Upper lobe of right lung (tissue), 1 donor: ENCODE measurements at regions not wholly inside any gene's neighbourhood (a gene's known extent, or its start where the extent isn't known, plus 50 kb on each side); places are given as distances from the start of the nearest gene placed in this dataset.

Experiments used
- ATAC-seq: fragments of 200-7000 bp; cut with Tn5 transposase; one replicate; pipeline ENCODE4 v1.9.1; 2020; ENCODE audit warnings: mild to moderate bottlenecking, moderate library complexity
- DNase-seq: peaks from one replicate; pipeline ENCODE4 v3.0.0-alpha.2; 2020
- H3K27ac ChIP-seq: fragments of 200-600 bp; one replicate; pipeline ENCODE4 v1.8.0; 2022
- H3K27me3 ChIP-seq: fragments of 200-600 bp; one replicate; pipeline ENCODE4 v1.8.0; 2022; ENCODE audit warnings: mild to moderate bottlenecking
- H3K36me3 ChIP-seq: fragments of 200-600 bp; one replicate; pipeline ENCODE4 v1.8.0; 2022
- H3K4me1 ChIP-seq: fragments of 200-600 bp; one replicate; pipeline ENCODE4 v1.8.0; 2022
- H3K4me3 ChIP-seq: fragments of 200-600 bp; one replicate; pipeline ENCODE4 v1.8.0; 2022; ENCODE audit warnings: mild to moderate bottlenecking
- H3K9me3 ChIP-seq: fragments of 200-600 bp; one replicate; pipeline ENCODE4 v1.8.0; 2022
- intact Hi-C: fragments of 100-400 bp; cut with DNase I; formaldehyde crosslinking; loops from one replicate; pipeline ENCODE4 v1.11.0; 2022
- TF ChIP-seq, protein P1 (sequence below): fragments of 200-600 bp; IDR thresholded peaks from one replicate; pipeline ENCODE4 v1.8.0; 2022; ENCODE audit warnings: antibody characterized with exemption
- donor health status: DM: no; HTN: yes; CAD: no; lungs with severe emphysema.

DNA sequence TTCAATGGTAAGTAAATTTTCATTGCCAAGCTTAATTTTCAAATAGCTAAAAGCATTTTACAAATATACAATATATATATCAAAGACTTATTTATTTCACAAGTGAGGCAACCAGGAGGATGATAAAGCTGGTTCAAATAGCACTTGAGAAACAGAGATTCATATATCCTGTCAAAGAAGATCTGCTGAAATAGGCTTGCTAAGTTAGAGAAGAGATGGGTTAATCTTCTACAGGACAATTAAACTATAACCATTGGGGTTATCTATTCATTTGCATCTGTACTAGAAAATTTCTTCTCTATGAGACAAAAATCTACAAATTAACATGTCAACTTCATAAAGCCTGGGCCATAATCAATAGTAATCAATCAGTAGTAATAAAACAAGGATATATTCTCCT is 637.7 kb upstream of the UBE2E2 start:
- intact Hi-C loops: no loop called here
- Histone ChIP-seq H3K36me3 (no peaks in the 10 kb centered on the region), H3K27ac (no peak overlapping the region), H3K27me3 (no peaks in the 10 kb centered on the region), H3K9me3 (no peaks in the 10 kb centered on the region), H3K4me1 (no peaks in the 10 kb centered on the region), H3K4me3 (no peak overlapping the region)
- TF ChIP-seq, protein P1, sequence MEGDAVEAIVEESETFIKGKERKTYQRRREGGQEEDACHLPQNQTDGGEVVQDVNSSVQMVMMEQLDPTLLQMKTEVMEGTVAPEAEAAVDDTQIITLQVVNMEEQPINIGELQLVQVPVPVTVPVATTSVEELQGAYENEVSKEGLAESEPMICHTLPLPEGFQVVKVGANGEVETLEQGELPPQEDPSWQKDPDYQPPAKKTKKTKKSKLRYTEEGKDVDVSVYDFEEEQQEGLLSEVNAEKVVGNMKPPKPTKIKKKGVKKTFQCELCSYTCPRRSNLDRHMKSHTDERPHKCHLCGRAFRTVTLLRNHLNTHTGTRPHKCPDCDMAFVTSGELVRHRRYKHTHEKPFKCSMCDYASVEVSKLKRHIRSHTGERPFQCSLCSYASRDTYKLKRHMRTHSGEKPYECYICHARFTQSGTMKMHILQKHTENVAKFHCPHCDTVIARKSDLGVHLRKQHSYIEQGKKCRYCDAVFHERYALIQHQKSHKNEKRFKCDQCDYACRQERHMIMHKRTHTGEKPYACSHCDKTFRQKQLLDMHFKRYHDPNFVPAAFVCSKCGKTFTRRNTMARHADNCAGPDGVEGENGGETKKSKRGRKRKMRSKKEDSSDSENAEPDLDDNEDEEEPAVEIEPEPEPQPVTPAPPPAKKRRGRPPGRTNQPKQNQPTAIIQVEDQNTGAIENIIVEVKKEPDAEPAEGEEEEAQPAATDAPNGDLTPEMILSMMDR: no peak
- DNase-seq (no peak), ATAC-seq (no peak)

DNA sequence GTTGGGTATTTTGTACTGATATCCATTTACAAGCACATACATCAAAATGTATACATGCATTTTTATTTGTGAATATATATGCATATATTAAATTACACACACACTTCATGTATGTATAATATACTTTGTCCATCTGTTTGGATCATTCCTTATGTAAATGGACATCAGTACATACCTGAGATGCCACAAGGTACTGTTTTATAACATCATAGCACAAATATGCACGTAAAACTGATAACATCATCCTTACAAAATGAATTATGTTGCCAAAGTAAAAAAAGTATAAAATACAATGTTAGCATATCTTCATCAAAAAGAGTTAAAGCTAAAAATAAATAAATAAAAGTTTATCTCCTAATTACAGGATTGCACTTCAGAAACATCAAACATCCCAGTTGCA is 634.8 kb upstream of the UBE2E2 start:
- Histone ChIP-seq H3K36me3 (no peaks in the 10 kb centered on the region), H3K9me3 (no peaks in the 10 kb centered on the region), H3K4me1 (no peaks in the 10 kb centered on the region), H3K27ac (no peak overlapping the region), H3K4me3 (no peak overlapping the region), H3K27me3 (no peaks in the 10 kb centered on the region)
- TF ChIP-seq, protein P1: no peak
- DNase-seq (no peak), ATAC-seq (no peak)
- intact Hi-C loops: no loop called here

DNA sequence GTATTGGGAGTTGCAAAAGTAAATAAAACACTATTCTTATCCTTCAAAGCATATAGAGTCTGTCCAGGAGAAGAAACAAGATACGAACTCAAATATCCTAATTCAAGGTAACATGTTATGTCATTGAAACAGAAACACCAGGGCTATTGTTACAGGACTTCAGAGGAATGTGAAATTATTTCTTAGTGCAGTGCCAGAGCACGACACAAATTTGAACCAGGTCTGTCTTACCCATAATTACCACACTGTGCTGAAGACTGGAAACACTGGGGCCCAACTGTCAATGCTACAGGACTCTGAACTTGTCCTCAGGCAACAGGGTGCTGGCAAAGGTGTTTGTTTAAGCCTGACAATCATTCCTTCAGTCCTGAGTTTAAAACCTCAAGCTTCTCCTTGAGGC is 633.6 kb upstream of the UBE2E2 start:
- H3K27me3 ChIP-seq: no peaks in the 10 kb centered on the region
- H3K36me3 ChIP-seq: no peaks in the 10 kb centered on the region
- no peak overlapping the region for H3K27ac ChIP-seq
- H3K4me1 ChIP-seq: no peaks in the 10 kb centered on the region
- no peaks in the 10 kb centered on the region for H3K9me3 ChIP-seq
- H3K4me3 ChIP-seq: no peak overlapping the region
- DNase-seq: no peak
- TF ChIP-seq, protein P1: no peak
- ATAC-seq: no peak
- intact Hi-C loops: no loop called here

DNA sequence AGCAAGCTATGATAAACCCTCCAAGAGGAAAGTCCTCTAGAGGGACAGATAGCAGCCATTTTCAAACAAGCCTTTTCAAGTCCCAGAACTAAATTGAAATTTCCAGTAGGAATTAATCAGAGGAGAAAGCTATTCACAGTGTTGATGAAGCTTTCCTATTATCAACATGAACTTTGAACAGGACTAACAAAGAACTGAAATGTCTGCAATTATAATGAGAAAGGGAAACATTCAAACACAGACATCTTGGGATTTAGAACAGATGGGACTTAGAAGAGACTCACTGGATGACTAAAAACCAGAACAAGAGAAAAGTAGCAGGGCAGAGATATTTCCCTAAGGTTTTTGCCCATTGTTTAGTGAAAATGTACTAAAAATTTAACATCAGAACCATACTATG is 622.1 kb upstream of the UBE2E2 start:
- intact Hi-C loops: no loop called here
- ATAC-seq: no peak
- TF ChIP-seq, protein P1: no peak

DNA sequence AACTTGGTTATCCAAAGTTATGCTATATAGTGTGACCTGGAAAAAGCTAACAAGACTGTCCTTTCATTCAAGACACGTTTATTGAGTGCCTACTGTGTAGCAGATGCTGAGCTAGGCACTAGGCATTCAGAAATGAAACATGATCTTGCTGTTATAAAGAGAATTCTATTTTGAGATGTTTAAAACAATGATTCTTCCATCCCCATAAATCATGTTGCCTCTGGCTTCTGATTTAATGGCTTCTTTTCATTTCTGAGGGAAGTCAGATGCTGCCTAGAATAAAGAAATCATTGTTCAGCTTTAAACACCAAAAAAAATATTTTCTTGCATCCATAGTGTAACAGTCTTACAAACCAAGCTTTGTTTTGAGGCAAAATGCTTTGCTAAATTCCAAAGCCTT is 620.9 kb upstream of the UBE2E2 start:
- no peak overlapping the region for H3K4me3 ChIP-seq
- no peaks in the 10 kb centered on the region for H3K4me1 ChIP-seq
- TF ChIP-seq, protein P1: no peak
- no peaks in the 10 kb centered on the region for H3K27me3 ChIP-seq
- ATAC-seq: no peak
- H3K36me3 ChIP-seq: no peaks in the 10 kb centered on the region
- intact Hi-C loops: no loop called here
- H3K9me3 ChIP-seq: no peaks in the 10 kb centered on the region
- no peak for DNase-seq
- H3K27ac ChIP-seq: no peak overlapping the region

More for the DNA sequence above, 622.1 kb upstream of the UBE2E2 start:
- Histone ChIP-seq H3K27ac (no peak overlapping the region), H3K9me3 (no peaks in the 10 kb centered on the region), H3K36me3 (no peaks in the 10 kb centered on the region), H3K4me1 (no peaks in the 10 kb centered on the region), H3K27me3 (no peaks in the 10 kb centered on the region), H3K4me3 (no peak overlapping the region)
- DNase-seq: no peak

DNA sequence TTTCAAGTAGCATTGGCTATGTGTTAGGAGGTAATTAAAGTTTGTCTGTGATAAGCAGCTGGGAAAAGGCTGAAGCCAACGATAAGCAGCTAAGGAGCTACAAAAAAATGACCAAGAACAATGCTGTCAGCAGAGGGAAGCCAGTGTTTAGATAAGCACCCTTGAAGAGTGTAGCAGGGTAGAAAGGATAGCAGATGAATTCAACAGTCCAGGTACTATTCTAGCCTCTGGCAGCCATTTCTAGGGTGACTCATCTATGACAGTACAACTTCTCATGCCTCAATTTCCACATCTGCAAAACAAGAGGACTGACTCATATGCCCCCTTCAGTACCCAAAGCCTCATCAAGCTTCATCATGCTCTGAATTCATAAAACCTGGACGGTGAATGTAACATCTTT is 617.6 kb upstream of the UBE2E2 start:
- no peaks in the 10 kb centered on the region for H3K9me3 ChIP-seq
- no peaks in the 10 kb centered on the region for H3K4me1 ChIP-seq
- H3K36me3 ChIP-seq: no peaks in the 10 kb centered on the region
- intact Hi-C loops: no loop called here
- no peak overlapping the region for H3K27ac ChIP-seq
- H3K27me3 ChIP-seq: no peaks in the 10 kb centered on the region
- TF ChIP-seq, protein P1: no peak
- H3K4me3 ChIP-seq: no peak overlapping the region
- DNase-seq (no peak), ATAC-seq (no peak)
